GM19238 (cell line): ENCODE measurements at regions not wholly inside any gene's neighbourhood (a gene's known extent, or its start where the extent isn't known, plus 50 kb on each side); places are given as distances from the start of the nearest gene placed in this dataset.
"Not testable (repeated sequence)": the region's sequence is repeated elsewhere in the genome, so short reads cannot be mapped to it uniquely, and the experiment has no call there.

Source experiments
- DNase-seq: peaks from one replicate; pipeline ENCODE4 v3.0.0; 2011; ENCODE audit warnings: low spot score; ENCODE audit not compliant: insufficient read length

- DNase-seq, result no peak
These were observed 52.1 kb downstream of the PWWP3B start for GRCh38 chrX:106220177-106220576.

- DNase-seq, result no peak
These were observed 75.3 kb downstream of the PWWP3B start for GRCh38 chrX:106243376-106243775.

GRCh38 chrX:106246511-106246910, 78.4 kb downstream of the PWWP3B start:
- no peak for DNase-seq

GRCh38 chrX:106247162-106247561, 79.1 kb downstream of the PWWP3B start:
- no peak for DNase-seq

- no peak for DNase-seq
These were observed 81.7 kb downstream of the PWWP3B start for GRCh38 chrX:106249706-106250379.

- no peak for DNase-seq
These were observed 95.7 kb downstream of the PWWP3B start for GRCh38 chrX:106263817-106264216.

GRCh38 chrX:106273947-106274587, 106.0 kb downstream of the PWWP3B start:
- DNase-seq, result not testable (repeated sequence)

GRCh38 chrX:106275172-106275571, 107.1 kb downstream of the PWWP3B start:
- not testable (repeated sequence) for DNase-seq

GRCh38 chrX:106278951-106279350, 110.8 kb downstream of the PWWP3B start:
- DNase-seq, result no peak

GRCh38 chrX:106281383-106281782, 113.3 kb downstream of the PWWP3B start:
- no peak for DNase-seq

GRCh38 chrX:106283841-106284240, 115.7 kb downstream of the PWWP3B start:
- DNase-seq, result no peak

- DNase-seq, result no peak
These were observed 116.4 kb downstream of the PWWP3B start for GRCh38 chrX:106284431-106285025.

- no peak for DNase-seq
These were observed 118.0 kb downstream of the PWWP3B start for GRCh38 chrX:106286053-106286650.

GRCh38 chrX:106290778-106291177, 122.7 kb downstream of the PWWP3B start:
- not testable (repeated sequence) for DNase-seq

- not testable (repeated sequence) for DNase-seq
These were observed 123.8 kb downstream of the PWWP3B start for GRCh38 chrX:106291779-106292390.

- DNase-seq, result no peak
These were observed 132.1 kb downstream of the PWWP3B start for GRCh38 chrX:106300239-106300638.

- no peak for DNase-seq
These were observed 132.6 kb downstream of the PWWP3B start for GRCh38 chrX:106300656-106301055.

GRCh38 chrX:106302304-106302703, 134.2 kb downstream of the PWWP3B start:
- no peak for DNase-seq

GRCh38 chrX:106306391-106306947, 138.4 kb downstream of the PWWP3B start:
- DNase-seq, result no peak

- no peak for DNase-seq
These were observed 155.3 kb downstream of the PWWP3B start for GRCh38 chrX:106323357-106323756.

- no peak for DNase-seq
These were observed 163.5 kb downstream of the PWWP3B start for GRCh38 chrX:106331606-106332005.

- DNase-seq, result no peak
These were observed 173.7 kb downstream of the PWWP3B start for GRCh38 chrX:106341823-106342222.
